Effector memory CD4-positive, alpha-beta T cell (primary cell): ENCODE measurements at regions not wholly inside any gene's neighbourhood (a gene's known extent, or its start where the extent isn't known, plus 50 kb on each side); places are given as distances from the start of the nearest gene placed in this dataset.

Experiments used
- DNase-seq, 3 donors: peaks; one replicate each; pipeline ENCODE4 v3.0.0-alpha.2; 2020
- H3K27ac ChIP-seq: 2 replicates; pipeline ENCODE4 v1.7.0; 2013; ENCODE audit warnings: mild to moderate bottlenecking, low read length, moderate library complexity; ENCODE audit not compliant: insufficient read depth, poor library complexity, severe bottlenecking
- H3K27me3 ChIP-seq: replicated peaks from 2 replicates; pipeline ENCODE4 v1.7.0; 2013; ENCODE audit warnings: mild to moderate bottlenecking, low read length; ENCODE audit not compliant: insufficient read depth, control insufficient read depth, poor library complexity, severe bottlenecking
- H3K36me3 ChIP-seq: 2 replicates; pipeline ENCODE4 v1.7.0; 2013; ENCODE audit warnings: mild to moderate bottlenecking, low read length, moderate library complexity; ENCODE audit not compliant: control insufficient read depth, insufficient read depth
- H3K4me1 ChIP-seq: 2 replicates; pipeline ENCODE4 v1.7.0; 2013; ENCODE audit warnings: low read length, mild to moderate bottlenecking; ENCODE audit not compliant: control insufficient read depth, insufficient read depth, poor library complexity, severe bottlenecking
- H3K4me3 ChIP-seq: 2 replicates; pipeline ENCODE4 v1.7.0; 2013; ENCODE audit warnings: low read length, low read depth, mild to moderate bottlenecking; ENCODE audit not compliant: insufficient read depth, poor library complexity, severe bottlenecking
- H3K9me3 ChIP-seq: 2 replicates; pipeline ENCODE4 v1.7.0; 2013; ENCODE audit warnings: mild to moderate bottlenecking, low read length, moderate library complexity; ENCODE audit not compliant: control insufficient read depth

GRCh38 chr16:79932572-79932971, 332.0 kb upstream of the MAF start:
- no peaks in the 10 kb centered on the region for H3K4me1 ChIP-seq
- H3K36me3 ChIP-seq = no peaks in the 10 kb centered on the region
- no peaks in the 10 kb centered on the region for H3K27me3 ChIP-seq
- no peak for DNase-seq
- H3K9me3 ChIP-seq = no peaks in the 10 kb centered on the region
- no peak overlapping the region for H3K4me3 ChIP-seq
- no peak overlapping the region for H3K27ac ChIP-seq

- Histone ChIP-seq H3K9me3 (no peaks in the 10 kb centered on the region), H3K4me1 (no peaks in the 10 kb centered on the region), H3K36me3 (no peaks in the 10 kb centered on the region), H3K27me3 (no peaks in the 10 kb centered on the region), H3K27ac (no peak overlapping the region), H3K4me3 (no peak overlapping the region)
- no peak for DNase-seq
Observed at GRCh38 chr16:79931721-79932120, 331.2 kb upstream of the MAF start.

GRCh38 chr16:79929260-79929965, 328.9 kb upstream of the MAF start:
- DNase-seq = no peak
- Histone ChIP-seq H3K27me3 (no peaks in the 10 kb centered on the region), H3K9me3 (no peaks in the 10 kb centered on the region), H3K4me1 (no peaks in the 10 kb centered on the region), H3K27ac (no peak overlapping the region), H3K36me3 (no peaks in the 10 kb centered on the region), H3K4me3 (no peak overlapping the region)

- no peaks in the 10 kb centered on the region for H3K36me3 ChIP-seq
- DNase-seq = no peak
- H3K27me3 ChIP-seq = no peaks in the 10 kb centered on the region
- H3K4me3 ChIP-seq = no peak overlapping the region
- no peaks in the 10 kb centered on the region for H3K9me3 ChIP-seq
- H3K4me1 ChIP-seq = no peaks in the 10 kb centered on the region
- no peak overlapping the region for H3K27ac ChIP-seq
Observed at GRCh38 chr16:79928142-79928873, 327.8 kb upstream of the MAF start.

GRCh38 chr16:79926451-79927205, 326.1 kb upstream of the MAF start:
- no peak for DNase-seq
- Histone ChIP-seq H3K27ac (no peak overlapping the region), H3K27me3 (no peaks in the 10 kb centered on the region), H3K4me3 (no peak overlapping the region), H3K9me3 (no peaks in the 10 kb centered on the region), H3K4me1 (no peaks in the 10 kb centered on the region), H3K36me3 (no peaks in the 10 kb centered on the region)

GRCh38 chr16:79923431-79923830, 322.9 kb upstream of the MAF start:
- H3K4me1 ChIP-seq = no peaks in the 10 kb centered on the region
- H3K27ac ChIP-seq = no peak overlapping the region
- H3K9me3 ChIP-seq = no peaks in the 10 kb centered on the region
- H3K36me3 ChIP-seq = no peaks in the 10 kb centered on the region
- no peaks in the 10 kb centered on the region for H3K27me3 ChIP-seq
- H3K4me3 ChIP-seq = no peak overlapping the region
- DNase-seq = no peak

- Histone ChIP-seq H3K36me3 (no peaks in the 10 kb centered on the region), H3K4me1 (no peaks in the 10 kb centered on the region), H3K9me3 (no peaks in the 10 kb centered on the region), H3K27me3 (no peaks in the 10 kb centered on the region), H3K4me3 (no peak overlapping the region), H3K27ac (no peak overlapping the region)
- no peak for DNase-seq
Observed at GRCh38 chr16:79920685-79921084, 320.1 kb upstream of the MAF start.

GRCh38 chr16:79918916-79919315, 318.4 kb upstream of the MAF start:
- Histone ChIP-seq H3K4me1 (no peaks in the 10 kb centered on the region), H3K4me3 (no peak overlapping the region), H3K36me3 (no peaks in the 10 kb centered on the region), H3K27me3 (no peaks in the 10 kb centered on the region), H3K27ac (no peak overlapping the region), H3K9me3 (no peaks in the 10 kb centered on the region)
- no peak for DNase-seq

- no peak overlapping the region for H3K27ac ChIP-seq
- no peaks in the 10 kb centered on the region for H3K9me3 ChIP-seq
- H3K4me3 ChIP-seq = no peak overlapping the region
- no peaks in the 10 kb centered on the region for H3K4me1 ChIP-seq
- no peak for DNase-seq
- H3K27me3 ChIP-seq = no peaks in the 10 kb centered on the region
- no peaks in the 10 kb centered on the region for H3K36me3 ChIP-seq
Observed at GRCh38 chr16:79915761-79916160, 315.2 kb upstream of the MAF start.
